Left cardiac atrium (tissue), 4 donors: ENCODE measurements at regions not wholly inside any gene's neighbourhood (a gene's known extent, or its start where the extent isn't known, plus 50 kb on each side); places are given as distances from the start of the nearest gene placed in this dataset.
A peak's percentile ranks its signal among the peaks of the same experiment; 100 is the strongest.
"Not testable (repeated sequence)": the region's sequence is repeated elsewhere in the genome, so short reads cannot be mapped to it uniquely, and the experiment has no call there.

ENCODE experiments used
- ATAC-seq, 2 donors: fragments of 200-7000 bp; cut with Tn5 transposase; one replicate each; pipeline ENCODE4 v1.9.1; 2020; ENCODE audit warnings: mild to moderate bottlenecking in 2 of 2, moderate library complexity in 2 of 2
- DNase-seq: peaks from one replicate; pipeline ENCODE4 v3.0.0-alpha.2; 2020
- intact Hi-C, 2 donors: fragments of 100-400 bp; cut with DNase I; formaldehyde crosslinking; loops; one replicate each; pipeline versions ENCODE4 v1.14.1 to v1.15.1; 2022 to 2023
- donor health status: DM: no; HTN: yes; CAD: no.
- donor health status: DM: no; HTN: yes; CAD: no; lungs with severe emphysema.
- donor health status: DM: yes; HTN: yes; CAD: no.
- donor health status: Dilated cardiomyopathy.

DNA sequence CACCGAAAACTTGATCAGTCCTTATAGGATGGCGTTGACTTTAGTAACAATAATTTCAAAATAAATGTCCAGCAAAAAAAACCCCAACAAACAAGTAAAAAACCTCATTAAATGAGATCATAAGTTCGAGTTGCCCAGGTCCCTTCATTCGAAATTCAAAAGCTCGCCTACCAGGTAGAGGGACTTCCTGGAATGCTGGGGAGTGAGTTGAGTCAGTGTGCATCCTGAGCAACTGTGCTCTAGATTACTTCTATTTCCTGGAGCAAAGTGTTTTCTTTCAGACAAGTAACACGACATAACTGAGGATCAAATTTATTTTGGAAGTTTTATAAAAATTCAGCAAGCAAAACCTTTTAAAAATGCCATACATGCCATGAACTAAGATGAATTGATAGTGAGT, 511.9 kb upstream of the CITED2 start:
- ATAC-seq (no peak), DNase-seq (no peak)
- intact Hi-C loops, result loop anchor here in 1 of 2 donors (10.0 kb wide), 2 partner anchors 198 to 512 kb away; partner anchors contain the start of gene CITED2

DNA sequence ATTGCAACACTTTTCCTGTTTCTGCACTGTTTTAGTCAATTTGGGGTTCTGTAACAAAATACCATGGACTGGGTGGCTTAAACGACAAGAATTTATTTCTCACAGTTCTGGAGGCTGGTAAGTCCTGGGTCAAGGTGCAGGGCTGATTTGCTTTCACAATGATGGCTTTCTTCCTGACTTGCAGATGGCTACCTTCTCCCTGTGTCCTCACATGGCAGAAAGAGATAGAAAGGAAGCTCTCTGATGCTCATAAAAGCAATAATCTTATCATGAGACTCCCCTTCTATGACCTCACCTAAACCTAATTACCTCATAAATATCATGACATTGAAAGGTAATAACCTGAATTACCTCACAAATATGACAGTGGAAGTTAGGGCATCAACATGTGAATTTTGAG, 511.5 kb upstream of the CITED2 start:
- no peak for ATAC-seq
- intact Hi-C loops, result loop anchor here in 1 of 2 donors (10.0 kb wide), 2 partner anchors 199 to 511 kb away; partner anchors contain the start of gene CITED2
- no peak for DNase-seq

- intact Hi-C loops, result loop anchor here in 1 of 2 donors (5.0 to 10.0 kb wide), 3 partner anchors 201 to 559 kb away; partner anchors contain the start of gene CITED2
- DNase-seq (no peak), ATAC-seq (no peak)
These were observed 509.3 kb upstream of the CITED2 start for GRCh38 chr6:139883776-139884175.

DNA sequence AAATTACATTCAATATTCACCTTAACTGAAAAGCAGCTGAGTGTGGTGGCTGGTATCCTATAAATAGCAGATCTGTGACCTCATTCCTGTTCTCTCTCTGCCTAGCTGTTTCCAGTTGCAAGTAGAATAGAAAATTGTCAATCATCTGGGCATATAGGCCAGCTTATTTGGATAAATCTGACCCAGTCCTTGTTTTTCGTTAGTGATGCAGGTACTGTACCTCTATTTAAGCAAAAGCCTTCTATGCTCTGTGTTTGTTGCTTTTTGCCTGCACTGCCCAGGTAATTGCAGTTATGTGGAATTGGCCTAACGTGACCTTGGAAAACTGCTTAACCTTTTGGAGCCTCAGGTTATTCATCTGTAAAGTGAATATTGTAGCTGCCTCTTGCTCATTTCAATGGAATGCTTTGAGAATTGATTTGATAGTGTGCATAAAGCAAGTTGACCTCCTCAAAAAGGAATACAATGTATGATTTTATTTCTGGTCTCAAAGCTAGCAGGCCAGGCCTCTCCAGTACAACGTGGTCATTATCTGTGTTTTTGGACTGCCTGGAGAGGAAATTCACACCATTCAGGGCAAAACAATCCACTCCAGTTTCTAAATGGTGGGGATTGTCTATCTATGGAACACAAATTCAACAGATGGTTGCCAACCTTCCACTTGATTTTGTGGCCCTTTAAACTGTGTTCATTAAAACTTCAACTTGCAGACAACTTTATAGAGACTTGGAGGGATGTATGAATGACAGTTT, 508.7 kb upstream of the CITED2 start:
- intact Hi-C loops, result loop anchor here in 1 of 2 donors (5.0 to 10.0 kb wide), 3 partner anchors 202 to 559 kb away; partner anchors contain the start of gene CITED2
- DNase-seq (no peak), ATAC-seq (peak; percentile 70 to 81)

- peak in 1 of 2 donors; percentile 29 for ATAC-seq
- DNase-seq, result no peak
- intact Hi-C loops, result loop anchor here in 1 of 2 donors (5.0 to 10.0 kb wide), 3 partner anchors 203 to 560 kb away; partner anchors contain the start of gene CITED2
These were observed 507.8 kb upstream of the CITED2 start for GRCh38 chr6:139882234-139882633.

GRCh38 chr6:139881728-139882211, 507.3 kb upstream of the CITED2 start:
- intact Hi-C loops, result loop anchor here in 1 of 2 donors (5.0 to 10.0 kb wide), 3 partner anchors 203 to 561 kb away; partner anchors contain the start of gene CITED2
- ATAC-seq (peak; percentile 67 to 71), DNase-seq (no peak)

- intact Hi-C loops, result loop anchor here in 1 of 2 donors (5.0 to 10.0 kb wide), 3 partner anchors 204 to 561 kb away; partner anchors contain the start of gene CITED2
- no peak for DNase-seq
- ATAC-seq, result no peak
These were observed 506.8 kb upstream of the CITED2 start for GRCh38 chr6:139881236-139881635.

- no peak for ATAC-seq
- intact Hi-C loops, result loop anchor here in 1 of 2 donors (5.0 to 10.0 kb wide), 3 partner anchors 205 to 562 kb away; partner anchors contain the start of gene CITED2
- DNase-seq, result no peak
These were observed 505.4 kb upstream of the CITED2 start for GRCh38 chr6:139879823-139880356.

- intact Hi-C loops, result not testable (repeated sequence)
These were observed 504.8 kb upstream of the CITED2 start for GRCh38 chr6:139879241-139879640.

GRCh38 chr6:139877828-139878405, 503.5 kb upstream of the CITED2 start:
- no peak for ATAC-seq

More at GRCh38 chr6:139879241-139879640, 504.8 kb upstream of the CITED2 start:
- not testable (repeated sequence) for DNase-seq, ATAC-seq

GRCh38 chr6:139872665-139873064, 498.2 kb upstream of the CITED2 start:
- DNase-seq (no peak), ATAC-seq (no peak)
- intact Hi-C loops, result no loop called here

More at GRCh38 chr6:139877828-139878405, 503.5 kb upstream of the CITED2 start:
- intact Hi-C loops, result no loop called here
- no peak for DNase-seq

DNA sequence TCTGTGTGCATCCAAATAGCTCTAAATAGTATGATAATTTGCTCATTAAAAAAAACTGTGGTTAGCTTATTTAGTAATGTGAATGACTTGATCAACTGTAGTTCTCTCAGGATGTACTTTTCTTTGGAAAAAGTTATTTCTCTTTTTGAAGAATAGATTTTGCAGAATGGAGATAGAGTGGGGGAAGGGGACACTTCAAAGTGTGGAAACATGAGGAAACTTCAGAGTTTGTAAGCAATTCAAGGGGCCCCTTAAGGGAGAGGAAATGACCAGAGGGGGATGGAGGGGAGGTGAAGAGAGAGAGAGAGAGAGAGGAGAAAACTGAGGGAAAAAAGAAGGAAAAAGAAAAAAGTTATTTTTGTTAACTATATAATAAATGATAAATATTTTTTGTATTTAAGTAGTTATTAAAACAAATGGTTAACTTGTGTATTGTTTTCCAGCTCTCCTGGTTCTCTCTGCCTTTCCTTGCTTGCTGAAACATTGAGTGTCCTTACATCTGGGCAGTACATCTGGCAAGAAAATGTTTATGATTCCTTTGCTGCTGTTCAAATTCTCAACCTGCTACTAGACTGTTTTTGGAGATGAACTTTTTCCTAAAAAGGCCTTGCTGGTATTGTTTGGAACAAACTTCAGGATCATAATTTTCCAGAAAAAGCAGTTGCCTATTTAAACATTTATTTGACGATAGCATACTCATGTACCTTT, 497.5 kb upstream of the CITED2 start:
- DNase-seq (no peak), ATAC-seq (no peak)
- intact Hi-C loops, result no loop called here

GRCh38 chr6:139871165-139871710, 496.8 kb upstream of the CITED2 start:
- intact Hi-C loops, result no loop called here
- DNase-seq, result no peak
- ATAC-seq, result no peak

DNA sequence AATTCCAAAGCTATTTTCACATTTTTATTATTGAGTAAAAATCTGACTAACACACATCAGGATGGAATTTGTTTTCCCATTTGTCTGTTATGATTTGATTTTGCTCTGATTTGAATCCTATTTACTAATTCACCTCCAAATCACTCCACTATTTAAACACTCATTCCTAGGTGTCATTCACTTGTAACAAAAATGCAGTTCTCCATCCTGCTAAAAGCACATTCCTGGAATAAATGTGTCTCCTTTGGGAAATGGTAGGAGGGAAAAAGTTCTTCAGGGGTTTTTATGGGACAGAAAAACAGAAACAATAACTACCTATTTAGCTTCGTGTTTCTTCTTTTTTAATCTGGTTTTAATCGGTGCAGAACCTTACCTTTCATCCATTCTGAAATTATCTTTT, 494.1 kb upstream of the CITED2 start:
- DNase-seq, result no peak
- ATAC-seq, result no peak
- intact Hi-C loops, result no loop called here

DNA sequence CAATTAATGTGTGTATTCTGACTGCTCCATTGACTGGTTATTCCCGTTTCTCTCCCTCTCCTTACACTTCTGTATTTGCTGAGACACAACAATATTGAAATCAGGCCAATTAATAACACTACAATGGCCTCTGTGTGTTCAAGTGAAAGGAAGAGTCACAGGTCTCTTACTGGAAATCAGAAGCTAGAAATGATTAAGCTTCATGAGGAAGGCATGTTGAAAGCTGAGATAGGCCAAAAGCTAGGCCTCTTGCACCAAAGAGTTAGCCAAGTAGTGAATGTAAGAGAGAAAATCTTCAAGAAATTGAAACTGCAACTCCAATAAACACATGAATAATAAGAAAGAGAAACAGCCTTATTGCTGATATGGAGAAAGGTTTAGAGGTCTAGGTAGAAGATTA, 489.5 kb upstream of the CITED2 start:
- intact Hi-C loops, result no loop called here
- DNase-seq (no peak), ATAC-seq (no peak)

- no peak for ATAC-seq
- intact Hi-C loops, result no loop called here
- DNase-seq, result no peak
These were observed 488.9 kb upstream of the CITED2 start for GRCh38 chr6:139863346-139863745.

- DNase-seq (no peak), ATAC-seq (no peak)
- intact Hi-C loops, result no loop called here
These were observed 487.9 kb upstream of the CITED2 start for GRCh38 chr6:139862311-139862710.

DNA sequence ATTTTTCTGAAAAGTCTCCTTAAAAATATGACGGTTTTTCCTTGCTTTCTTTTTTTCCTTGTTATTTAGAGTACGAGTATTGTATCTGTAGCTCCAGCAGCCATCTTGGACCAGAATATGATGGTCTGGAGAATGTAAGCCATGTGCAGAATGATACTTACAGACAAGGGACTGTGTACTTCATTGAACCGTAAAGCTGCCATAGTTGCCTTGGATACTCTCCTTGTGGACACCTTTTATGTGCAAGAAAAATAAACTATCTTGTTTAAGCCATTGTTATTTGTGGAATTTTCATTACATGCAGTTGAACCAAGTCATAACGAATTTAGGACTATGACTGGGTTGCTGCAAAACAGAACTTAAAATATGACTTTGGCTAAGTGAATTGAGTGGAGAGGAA, 485.8 kb upstream of the CITED2 start:
- ATAC-seq, result no peak
- intact Hi-C loops, result no loop called here
- no peak for DNase-seq

DNA sequence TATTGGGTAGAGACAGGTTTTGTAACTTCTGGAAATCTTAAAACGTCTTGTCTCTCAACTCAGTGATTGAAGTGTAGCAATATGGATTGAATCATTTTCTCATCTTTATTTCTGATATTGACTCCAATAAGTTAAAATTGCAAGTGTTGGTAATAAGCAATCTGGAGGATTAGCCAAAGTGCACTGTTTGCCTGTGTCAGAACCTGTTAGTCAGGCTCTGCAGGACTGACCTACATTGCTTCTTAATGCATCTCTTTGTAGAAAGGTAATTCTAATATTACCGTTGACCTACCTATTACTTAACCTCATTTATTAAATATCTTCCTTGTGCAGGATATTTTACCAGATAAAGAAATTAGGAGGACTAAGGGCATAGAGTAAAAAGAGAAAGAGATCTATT, 484.0 kb upstream of the CITED2 start:
- DNase-seq, result no peak
- ATAC-seq, result no peak
- intact Hi-C loops, result no loop called here
